Hippocampal formation (tissue), 2 donors: ENCODE measurements at regions not wholly inside any gene's neighbourhood (a gene's known extent, or its start where the extent isn't known, plus 50 kb on each side); places are given as distances from the start of the nearest gene placed in this dataset.

Experiments
- DNase-seq, 2 donors: peaks; one replicate each; lab custom pipeline; 2025; lab: John Stamatoyannopoulos, UW

GRCh38 chr4:90007494-90008167 lies 113.0 kb downstream of the MMRN1 start:
- DNase-seq = no peak

DNA sequence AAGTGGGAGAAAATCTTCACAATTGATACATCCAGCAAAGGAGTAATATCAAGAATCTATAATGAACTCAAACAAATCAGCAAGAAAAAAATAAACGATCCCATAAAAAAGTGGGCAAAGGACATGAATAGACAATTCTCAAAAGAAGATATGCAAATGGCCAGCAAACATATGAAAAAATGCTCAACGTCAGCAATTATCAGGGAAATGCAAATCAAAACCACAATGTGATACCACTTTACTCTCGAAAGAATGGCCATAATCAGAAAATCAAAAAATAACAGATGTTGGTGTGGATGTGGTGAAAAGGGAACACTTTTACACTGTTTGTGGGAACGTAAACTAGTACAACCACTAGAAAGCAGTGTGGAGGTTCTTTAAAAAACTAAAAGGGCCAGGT lies 114.3 kb upstream of the CCSER1 start:
- no peak for DNase-seq

GRCh38 chr4:90024519-90024918 lies 102.7 kb upstream of the CCSER1 start:
- DNase-seq = no peak

GRCh38 chr4:90025248-90025647 lies 101.9 kb upstream of the CCSER1 start:
- DNase-seq = peak in 1 of 2 donors; percentile 5

DNA sequence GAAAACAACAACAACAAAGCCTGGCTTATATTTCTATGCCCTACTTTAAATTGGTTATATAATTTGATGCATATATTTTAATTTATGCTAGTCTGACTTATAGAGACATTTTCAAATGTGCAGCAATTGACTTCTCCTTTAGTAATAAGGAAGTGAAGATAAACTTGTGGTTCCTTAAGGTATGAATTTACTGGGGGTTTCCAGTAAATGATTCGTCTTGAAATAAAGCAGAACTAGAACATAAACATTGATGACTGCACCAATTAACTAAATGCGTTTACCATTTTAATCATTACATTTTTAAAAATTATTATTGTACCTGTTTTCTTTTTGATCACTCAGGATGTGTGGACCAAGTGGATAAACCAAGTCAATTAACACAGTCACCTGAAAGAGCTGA lies 99.6 kb upstream of the CCSER1 start:
- DNase-seq = no peak

GRCh38 chr4:90028460-90028859 lies 98.7 kb upstream of the CCSER1 start:
- DNase-seq = no peak

- DNase-seq = no peak
Measured at GRCh38 chr4:90030202-90030601, 97.0 kb upstream of the CCSER1 start.

GRCh38 chr4:90030953-90031352 lies 96.2 kb upstream of the CCSER1 start:
- DNase-seq = no peak

DNA sequence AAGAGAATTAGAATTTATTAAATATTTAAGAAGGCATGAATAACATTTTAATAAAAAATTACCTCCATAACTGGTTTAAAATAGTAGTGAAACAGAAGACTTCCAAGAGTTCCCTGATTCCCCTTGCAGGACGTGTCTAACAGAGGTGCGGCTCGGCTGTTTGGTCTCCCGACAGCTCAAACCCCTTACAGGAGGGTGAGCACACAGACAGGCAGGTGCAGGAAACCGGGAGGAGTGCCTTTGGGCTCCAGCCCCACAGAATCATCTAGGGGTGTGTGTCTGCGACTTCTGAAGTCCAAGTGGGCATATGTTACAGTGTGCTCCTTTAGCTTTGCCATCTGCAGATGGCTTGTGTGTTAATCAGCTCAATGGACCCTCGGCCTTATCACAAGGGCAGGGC lies 88.1 kb upstream of the CCSER1 start:
- no peak for DNase-seq

GRCh38 chr4:90051999-90052398 lies 75.2 kb upstream of the CCSER1 start:
- no peak for DNase-seq

DNA sequence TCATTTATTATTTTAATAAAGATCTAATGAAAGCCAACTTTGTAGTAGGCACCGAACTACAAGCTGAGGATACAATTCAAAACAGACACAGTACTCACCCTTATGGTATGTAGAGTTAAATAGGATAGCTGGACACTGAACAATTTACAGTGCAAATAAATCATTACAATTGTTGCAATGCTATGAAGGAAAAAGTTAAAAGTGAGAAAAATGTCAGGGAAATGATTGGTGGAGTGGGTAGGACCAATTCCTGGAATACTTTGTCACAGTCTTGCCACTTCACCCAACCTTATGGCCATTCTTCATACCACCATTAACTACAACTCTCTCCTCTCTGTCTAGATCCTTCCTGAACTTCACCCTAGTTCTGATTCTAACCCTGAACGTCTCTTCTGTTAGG lies 70.1 kb upstream of the CCSER1 start:
- DNase-seq = no peak

GRCh38 chr4:90060039-90060438 lies 67.2 kb upstream of the CCSER1 start:
- no peak for DNase-seq

GRCh38 chr4:90061881-90062280 lies 65.3 kb upstream of the CCSER1 start:
- DNase-seq = no peak

- DNase-seq = no peak
Measured at GRCh38 chr4:90064196-90064595, 63.0 kb upstream of the CCSER1 start.

DNA sequence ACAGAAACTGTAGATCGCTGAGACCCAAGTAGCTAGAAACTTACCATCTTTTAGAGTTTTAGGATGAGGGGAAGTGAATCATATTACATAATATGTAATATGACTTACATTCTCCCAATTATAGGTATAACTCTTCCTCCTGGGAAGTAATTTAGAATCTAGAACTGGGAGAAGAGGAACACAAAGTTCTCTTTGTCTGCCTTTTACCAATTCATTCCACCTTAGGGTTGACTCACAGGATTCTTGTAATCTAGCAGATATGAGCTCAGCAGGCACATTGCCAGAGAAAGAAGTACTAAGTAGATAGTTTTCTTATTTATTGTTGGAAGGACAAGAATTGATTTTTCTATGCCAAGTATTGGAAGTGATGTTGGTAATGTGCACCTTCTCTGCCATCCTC lies 58.0 kb upstream of the CCSER1 start:
- no peak for DNase-seq

- DNase-seq = no peak
Measured at GRCh38 chr4:90071289-90072235, 55.6 kb upstream of the CCSER1 start.

- no peak for DNase-seq
Measured at GRCh38 chr4:90074322-90074886, 52.8 kb upstream of the CCSER1 start.
